Stimulated activated memory B cell treated with anti-CD40 and anti-IgM and Interleukin-4, amounts not matched to agents 10 μg/mL and 1 μg/mL and 100 μg/mL, for 72 hours (primary cell): ENCODE measurements at regions not wholly inside any gene's neighbourhood (a gene's known extent, or its start where the extent isn't known, plus 50 kb on each side); places are given as distances from the start of the nearest gene placed in this dataset.
"Not testable (repeated sequence)": the region's sequence is repeated elsewhere in the genome, so short reads cannot be mapped to it uniquely, and the experiment has no call there.

Experiments used
- ATAC-seq: fragments of 150-1000 bp; cut with Tn5 transposase; 2 replicates; pipeline ENCODE4 v1.10.0; 2021
- H3K27ac Mint-ChIP-seq: one replicate; pipeline ENCODE4 v1.8.0; 2022; ENCODE audit warnings: mild to moderate bottlenecking, mixed read lengths
- H3K27me3 Mint-ChIP-seq: one replicate; pipeline ENCODE4 v1.8.0; 2022; ENCODE audit warnings: mixed read lengths
- H3K36me3 Mint-ChIP-seq: one replicate; pipeline ENCODE4 v1.8.0; 2022; ENCODE audit warnings: mixed read lengths
- H3K4me1 Mint-ChIP-seq: one replicate; pipeline ENCODE4 v1.8.0; 2022; ENCODE audit warnings: mixed read lengths
- H3K4me3 Mint-ChIP-seq: one replicate; pipeline ENCODE4 v1.8.0; 2022; ENCODE audit warnings: mild to moderate bottlenecking, moderate library complexity, mixed read lengths
- H3K9me3 Mint-ChIP-seq: one replicate; pipeline ENCODE4 v1.8.0; 2022; ENCODE audit warnings: mixed read lengths

- Mint-ChIP-seq H3K9me3 (no peaks in the 10 kb centered on the region), H3K36me3 (no peaks in the 10 kb centered on the region), H3K27me3 (peaks cover 24% of the 10 kb centered on the region), H3K27ac (no peak overlapping the region), H3K4me1 (no peaks in the 10 kb centered on the region), H3K4me3 (no peak overlapping the region)
- no peak for ATAC-seq
These were observed 126.2 kb downstream of the ASB7 start for GRCh38 chr15:100728371-100729201.

DNA sequence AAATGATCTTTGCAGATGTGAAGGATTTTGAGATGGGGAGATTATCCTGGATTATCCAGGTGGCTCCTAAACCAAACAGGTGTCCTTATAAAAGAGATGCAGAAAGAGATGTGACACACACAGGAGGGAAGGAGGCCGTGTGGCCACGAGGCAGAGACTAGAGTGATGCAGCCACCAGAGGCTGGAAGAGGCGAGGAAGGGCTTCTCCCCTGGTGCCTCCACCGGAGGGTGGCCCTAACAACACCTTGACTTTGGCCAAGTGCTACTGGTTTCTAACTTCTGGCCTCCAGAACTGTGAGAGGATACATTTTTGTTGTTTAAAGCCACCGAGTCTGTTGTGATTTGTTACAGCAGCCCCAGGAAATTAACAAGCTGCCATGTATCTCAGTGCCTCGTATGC lies 127.1 kb downstream of the ASB7 start:
- ATAC-seq = no peak
- H3K9me3 Mint-ChIP-seq = peaks cover 3% of the 10 kb centered on the region
- no peak overlapping the region for H3K4me3 Mint-ChIP-seq
- no peaks in the 10 kb centered on the region for H3K36me3 Mint-ChIP-seq
- peaks cover 24% of the 10 kb centered on the region for H3K27me3 Mint-ChIP-seq
- no peak overlapping the region for H3K27ac Mint-ChIP-seq
- H3K4me1 Mint-ChIP-seq = no peaks in the 10 kb centered on the region

DNA sequence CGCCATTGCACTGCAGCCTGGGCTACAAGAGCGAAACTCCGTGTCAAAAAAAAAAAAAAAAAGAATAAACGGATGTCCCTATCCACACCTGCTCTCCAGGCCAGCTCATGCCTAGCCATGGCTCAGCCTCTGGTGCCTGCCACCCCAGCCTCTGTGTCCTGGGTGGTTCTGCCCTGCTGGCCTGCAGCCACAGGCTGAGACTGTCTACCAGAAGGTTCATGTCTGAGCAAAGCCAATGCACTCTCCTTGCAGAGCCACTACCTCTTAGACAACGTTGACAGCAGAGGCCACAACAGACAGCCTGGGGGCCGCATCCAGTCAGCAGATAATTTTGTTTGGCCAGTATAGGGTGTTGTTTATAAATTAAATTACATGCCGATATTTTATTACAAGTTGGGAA lies 127.7 kb downstream of the ASB7 start:
- Mint-ChIP-seq H3K4me3 (no peak overlapping the region), H3K27me3 (peaks cover 24% of the 10 kb centered on the region), H3K9me3 (peaks cover 3% of the 10 kb centered on the region), H3K36me3 (no peaks in the 10 kb centered on the region), H3K4me1 (no peaks in the 10 kb centered on the region), H3K27ac (no peak overlapping the region)
- ATAC-seq = no peak

DNA sequence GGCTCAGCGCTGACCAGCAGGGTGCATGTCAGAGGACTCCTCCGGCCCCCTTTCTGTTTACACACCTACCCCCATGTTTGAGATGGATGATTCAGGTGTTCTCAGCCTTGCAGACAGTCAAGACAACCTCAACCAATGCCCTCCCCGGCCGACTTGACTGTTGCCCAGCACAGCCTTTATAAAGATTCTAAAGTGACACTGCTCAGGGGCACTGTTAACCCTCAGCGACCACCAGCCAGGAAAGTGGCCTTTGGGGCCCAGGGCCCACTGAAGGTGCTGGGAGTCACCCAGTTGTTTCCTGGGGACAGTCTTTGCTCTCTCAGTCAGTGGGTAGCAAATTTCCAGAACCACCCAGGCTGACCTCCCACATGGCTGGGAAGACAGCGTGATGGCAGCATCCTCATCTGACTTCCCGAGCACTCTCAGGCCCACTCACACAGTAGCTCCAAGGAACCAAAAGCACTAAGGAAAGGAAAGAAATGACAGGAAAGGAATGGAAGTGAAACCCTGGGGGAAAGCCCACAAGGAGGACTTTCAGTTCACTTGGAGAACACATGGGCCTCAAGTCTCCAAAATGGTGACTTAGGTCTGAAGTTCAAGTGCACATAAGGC lies 128.4 kb downstream of the ASB7 start:
- Mint-ChIP-seq H3K4me3 (no peak overlapping the region), H3K4me1 (no peaks in the 10 kb centered on the region), H3K27ac (no peak overlapping the region), H3K9me3 (peaks cover 3% of the 10 kb centered on the region), H3K36me3 (no peaks in the 10 kb centered on the region), H3K27me3 (peaks cover 24% of the 10 kb centered on the region)
- no peak for ATAC-seq

DNA sequence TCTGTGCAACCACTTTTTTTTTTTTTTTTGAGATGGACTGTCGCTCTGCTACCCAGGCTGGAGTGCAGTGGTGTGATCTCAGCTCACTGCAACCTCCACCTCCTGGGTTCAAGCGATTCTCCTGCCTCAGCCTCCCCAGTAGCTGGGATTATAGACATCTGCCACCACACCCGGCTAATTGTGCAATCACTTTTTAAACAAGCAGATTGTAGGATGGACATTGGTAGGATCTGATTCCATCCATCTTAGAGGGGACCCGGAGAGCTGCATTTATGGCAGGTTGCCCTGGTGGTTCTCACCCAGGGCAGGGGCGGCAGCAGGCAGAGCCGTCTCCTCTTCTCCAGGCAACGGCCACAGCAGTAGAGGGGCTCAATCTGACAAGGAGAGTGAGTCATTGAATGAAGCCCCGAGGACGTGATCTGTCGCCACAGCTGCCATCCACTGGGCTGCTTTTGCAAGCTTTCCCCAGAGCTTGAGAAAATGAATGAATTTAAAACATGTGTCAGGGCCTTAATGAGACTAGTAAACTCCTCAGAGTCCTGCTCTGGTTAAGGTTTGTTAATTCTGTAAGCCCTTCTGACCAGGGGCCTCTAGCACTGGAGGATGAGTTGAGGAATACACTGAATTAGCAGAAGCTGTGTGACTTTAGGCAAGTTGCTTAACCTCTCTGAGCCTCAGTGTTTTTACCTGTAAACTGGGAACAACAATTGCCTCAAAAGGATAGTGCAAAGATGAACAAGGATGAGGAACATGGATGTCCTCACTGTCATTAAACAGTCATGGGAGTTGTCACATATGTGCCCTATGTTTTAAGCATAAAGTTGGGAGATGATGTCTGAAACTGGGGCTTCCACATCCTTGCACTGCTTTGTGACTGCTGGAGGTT lies 129.1 kb downstream of the ASB7 start:
- Mint-ChIP-seq H3K36me3 (no peaks in the 10 kb centered on the region), H3K4me3 (no peak overlapping the region), H3K27me3 (peaks cover 24% of the 10 kb centered on the region), H3K4me1 (no peaks in the 10 kb centered on the region), H3K27ac (no peak overlapping the region), H3K9me3 (peaks cover 3% of the 10 kb centered on the region)
- no peak for ATAC-seq

DNA sequence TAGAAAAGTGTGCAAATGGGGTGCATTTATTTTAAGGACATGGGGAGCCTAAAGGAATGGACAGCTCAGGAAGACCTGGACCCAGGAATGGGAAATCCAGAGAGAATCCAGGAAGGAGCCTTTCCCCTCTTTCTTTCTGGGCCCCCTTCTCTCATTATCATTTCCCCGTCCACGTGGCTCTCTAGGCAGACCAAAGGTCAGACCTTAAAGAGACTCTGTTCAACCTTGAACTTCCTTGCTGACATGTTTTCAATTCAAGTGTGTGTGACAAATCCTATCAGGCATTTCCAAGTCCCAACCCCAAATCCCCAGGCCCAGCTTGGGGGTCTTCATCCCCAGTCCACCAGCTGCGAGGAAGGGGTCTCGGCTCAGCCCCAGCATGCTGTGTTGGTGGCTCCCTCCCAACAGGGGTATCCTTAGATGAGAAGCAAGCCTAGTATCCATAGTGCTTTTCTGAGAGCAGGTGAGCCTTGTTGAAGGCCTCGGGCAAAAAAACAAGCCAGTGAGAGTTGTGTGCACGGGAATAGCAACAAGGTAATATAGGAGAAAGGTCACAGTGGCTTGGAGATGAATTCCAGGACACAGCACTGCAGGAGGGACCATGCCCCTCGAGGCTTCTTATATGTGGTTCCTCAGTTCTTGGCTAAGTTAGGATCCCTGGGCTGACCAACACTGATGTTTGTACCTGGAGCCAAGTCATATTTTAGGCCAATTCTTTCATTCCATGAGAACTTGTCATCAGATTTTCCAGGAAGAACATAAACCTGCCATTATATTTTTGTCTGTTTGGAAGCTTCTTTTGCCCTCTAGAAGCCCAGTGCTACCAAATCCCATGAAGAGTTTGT lies 130.0 kb downstream of the ASB7 start:
- Mint-ChIP-seq H3K36me3 (no peaks in the 10 kb centered on the region), H3K27ac (no peak overlapping the region), H3K4me3 (no peak overlapping the region), H3K4me1 (no peaks in the 10 kb centered on the region), H3K27me3 (peaks cover 20% of the 10 kb centered on the region), H3K9me3 (peaks cover 3% of the 10 kb centered on the region)
- ATAC-seq = no peak

- Mint-ChIP-seq H3K36me3 (no peaks in the 10 kb centered on the region), H3K27ac (no peak overlapping the region), H3K27me3 (peaks cover 12% of the 10 kb centered on the region), H3K4me1 (no peaks in the 10 kb centered on the region), H3K4me3 (no peak overlapping the region), H3K9me3 (peaks cover 3% of the 10 kb centered on the region)
- no peak for ATAC-seq
These were observed 130.9 kb downstream of the ASB7 start for GRCh38 chr15:100733101-100733842.

DNA sequence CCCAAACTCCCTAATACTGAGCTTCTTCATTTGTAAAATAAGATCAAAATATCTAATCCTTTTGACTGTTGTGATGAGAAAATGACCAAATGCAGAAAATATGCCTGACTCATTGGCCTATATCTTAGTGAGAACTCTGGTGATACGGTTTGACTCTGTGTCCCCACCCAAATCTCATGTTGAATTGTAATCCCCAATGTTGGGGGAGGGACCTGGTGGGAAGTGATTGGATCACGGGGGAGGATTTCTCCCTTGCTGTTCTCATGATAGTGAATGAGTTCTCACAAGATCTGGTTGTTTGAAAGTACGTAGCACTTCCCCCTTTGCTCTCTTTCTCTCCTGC lies 131.4 kb downstream of the ASB7 start:
- not testable (repeated sequence) for H3K27ac Mint-ChIP-seq, H3K36me3 Mint-ChIP-seq, H3K9me3 Mint-ChIP-seq, ATAC-seq, H3K4me1 Mint-ChIP-seq, H3K4me3 Mint-ChIP-seq
- peaks cover 12% of the 10 kb centered on the region for H3K27me3 Mint-ChIP-seq

DNA sequence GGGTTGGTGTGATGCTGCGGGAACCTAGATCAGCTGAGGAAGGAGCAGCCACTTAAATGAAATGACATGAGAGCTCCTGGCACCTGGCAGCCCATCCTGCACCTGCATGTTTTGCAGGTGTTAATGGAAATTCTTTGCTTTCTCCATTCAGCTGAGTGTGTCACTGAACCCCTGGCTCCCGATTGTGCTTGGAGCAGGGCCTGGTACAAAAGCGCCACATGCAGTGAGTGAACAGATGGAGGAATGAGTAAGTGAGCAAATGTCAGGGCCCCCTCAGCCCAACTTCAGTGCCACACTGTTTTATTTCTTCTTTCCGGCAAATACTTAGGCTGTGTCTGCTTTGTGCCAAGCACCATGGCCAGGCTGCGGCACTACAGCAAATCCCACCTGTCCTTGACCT lies 132.2 kb downstream of the ASB7 start:
- Mint-ChIP-seq H3K4me1 (no peaks in the 10 kb centered on the region), H3K36me3 (no peaks in the 10 kb centered on the region), H3K27ac (no peak overlapping the region), H3K27me3 (peaks cover 12% of the 10 kb centered on the region), H3K4me3 (no peak overlapping the region), H3K9me3 (peaks cover 3% of the 10 kb centered on the region)
- no peak for ATAC-seq

DNA sequence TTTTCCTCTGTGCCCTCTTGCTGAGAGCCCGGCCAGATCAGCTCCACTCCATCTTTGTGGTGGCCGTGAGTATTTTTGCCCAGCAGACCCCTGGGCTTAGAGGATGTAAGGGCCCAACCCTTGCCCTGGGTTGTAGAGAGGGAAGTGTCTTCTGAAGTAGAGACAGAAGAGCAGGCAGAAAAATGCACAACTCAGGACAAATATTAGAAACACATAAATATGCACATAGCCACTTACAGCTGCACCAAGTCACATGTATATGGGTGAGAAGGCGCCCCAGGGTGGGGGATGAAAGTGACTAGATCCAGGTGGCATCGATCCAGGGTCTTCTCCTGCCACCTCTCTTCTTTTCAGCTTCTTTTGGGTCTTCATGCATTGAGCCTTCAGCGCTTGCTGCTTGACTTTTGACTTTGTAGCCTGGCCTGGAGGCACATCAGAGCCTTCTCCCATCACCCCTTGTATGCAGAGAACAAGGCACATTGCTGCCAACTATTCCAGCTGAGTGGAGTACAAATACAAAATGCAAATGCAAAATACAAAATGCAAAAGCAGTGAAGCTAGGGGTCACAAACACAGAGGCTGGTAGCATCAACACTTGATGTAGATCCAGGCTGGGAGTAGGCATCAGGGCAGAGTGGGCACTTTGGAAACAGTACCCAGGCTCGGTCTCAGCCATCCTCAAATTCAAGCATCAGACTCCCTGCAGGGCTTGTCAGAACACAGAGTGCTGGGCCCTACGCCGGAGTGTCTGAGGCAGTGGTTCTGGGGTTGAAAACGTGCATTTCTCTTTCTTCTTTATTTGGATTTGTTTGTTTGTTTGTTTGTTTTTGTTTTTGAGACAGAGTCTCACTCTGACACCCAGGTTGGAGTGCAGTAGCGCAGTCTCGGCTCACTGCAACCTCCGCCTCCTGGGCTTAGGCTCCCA lies 133.0 kb downstream of the ASB7 start:
- Mint-ChIP-seq H3K4me3 (no peak overlapping the region), H3K36me3 (no peaks in the 10 kb centered on the region), H3K4me1 (no peaks in the 10 kb centered on the region), H3K27me3 (peaks cover 12% of the 10 kb centered on the region), H3K9me3 (peaks cover 3% of the 10 kb centered on the region), H3K27ac (no peak overlapping the region)
- no peak for ATAC-seq

DNA sequence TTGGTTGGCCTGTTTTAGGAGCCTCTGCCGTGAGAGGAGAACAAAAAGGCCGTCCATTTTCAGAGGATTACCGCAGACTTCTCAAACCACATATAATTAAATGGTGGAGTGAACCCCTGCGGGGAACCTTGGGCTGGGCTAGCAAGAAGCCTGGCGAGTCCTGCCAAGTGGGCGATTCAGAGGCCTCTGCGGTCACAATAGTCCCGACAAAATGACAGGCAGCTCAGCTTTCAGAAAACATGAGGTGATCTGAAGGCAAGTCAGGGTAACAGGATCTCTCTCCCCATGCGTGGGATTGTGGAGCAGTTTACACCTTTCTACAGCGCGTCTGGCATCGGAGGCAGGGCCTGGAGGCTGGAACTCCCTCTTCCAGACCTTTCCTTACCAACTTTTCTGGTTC lies 134.8 kb downstream of the ASB7 start:
- H3K4me3 Mint-ChIP-seq = no peak overlapping the region
- no peak for ATAC-seq
- H3K27ac Mint-ChIP-seq = no peak overlapping the region
- H3K36me3 Mint-ChIP-seq = no peaks in the 10 kb centered on the region
- H3K9me3 Mint-ChIP-seq = peaks cover 3% of the 10 kb centered on the region
- H3K27me3 Mint-ChIP-seq = no peaks in the 10 kb centered on the region
- no peaks in the 10 kb centered on the region for H3K4me1 Mint-ChIP-seq

- peaks cover 3% of the 10 kb centered on the region for H3K9me3 Mint-ChIP-seq
- no peak overlapping the region for H3K27ac Mint-ChIP-seq
- no peak for ATAC-seq
- H3K27me3 Mint-ChIP-seq = peaks cover 10% of the 10 kb centered on the region
- H3K4me3 Mint-ChIP-seq = no peak overlapping the region
- H3K4me1 Mint-ChIP-seq = no peaks in the 10 kb centered on the region
- no peaks in the 10 kb centered on the region for H3K36me3 Mint-ChIP-seq
These were observed 136.2 kb downstream of the ASB7 start for GRCh38 chr15:100738614-100739013.

GRCh38 chr15:100740138-100740537 lies 137.7 kb downstream of the ASB7 start:
- ATAC-seq = no peak
- Mint-ChIP-seq H3K27me3 (peaks cover 14% of the 10 kb centered on the region), H3K9me3 (no peaks in the 10 kb centered on the region), H3K36me3 (no peaks in the 10 kb centered on the region), H3K27ac (no peak overlapping the region), H3K4me1 (no peaks in the 10 kb centered on the region), H3K4me3 (no peak overlapping the region)
